GM12878 (cell line): ENCODE measurements at regions not wholly inside any gene's neighbourhood (a gene's known extent, or its start where the extent isn't known, plus 50 kb on each side); places are given as distances from the start of the nearest gene placed in this dataset.

ENCODE experiments used
- ATAC-seq: fragments of 200-7000 bp; cut with Tn5 transposase; 3 replicates; pipeline ENCODE4 v1.9.1; 2020; ENCODE audit warnings: mild to moderate bottlenecking, moderate library complexity
- BruUV-seq: library from RNA; stranded (reverse); fragments of 400-500 nt; replicated peaks from 2 replicates; lab custom pipeline; 2021; lab: Mats Ljungman, UMichigan
- CTCF ChIA-PET: fragments of 300-600 bp; sonication (Branson Sonifier 250); formaldehyde crosslinking; extraction: SDS; loops from one replicate; lab custom pipeline; 2021; ENCODE audit warnings: inconsistent platforms; lab: Yijun Ruan, JAX
- POLR2A ChIA-PET: fragments of 350-600 bp; formaldehyde crosslinking; extraction: SDS; loops from one replicate; lab custom pipeline; 2021; ENCODE audit warnings: inconsistent platforms; lab: Charles Lee
- RAD21 ChIA-PET: fragments of 300-600 bp; sonication (Branson Sonifier 250); formaldehyde crosslinking; loops from one replicate; lab custom pipeline; 2023; ENCODE audit warnings: antibody characterized with exemption; ENCODE audit not compliant: unreplicated experiment; lab: Charles Lee
- SMC1A ChIA-PET: fragments of 300-600 bp; sonication (Branson Sonifier 250); formaldehyde crosslinking; loops from one replicate; lab custom pipeline; 2023; ENCODE audit not compliant: unreplicated experiment, uncharacterized antibody; lab: Charles Lee
- DNase-seq: peaks from one replicate; pipeline ENCODE4 v3.0.0-alpha.2; 2011; ENCODE audit warnings: low read depth, low spot score
- FAIRE-seq: peaks from 3 replicates; lab custom pipeline; 2011; peaks lifted over from hg19 to GRCh38; lab: Jason Lieb, UNC
- H2AFZ ChIP-seq: 2 replicates; pipeline ENCODE4 v1.6.0; 2011; ENCODE audit warnings: low read depth, low read length, control low read depth; ENCODE audit not compliant: control insufficient read depth
- H3K27ac ChIP-seq: 2 replicates; pipeline ENCODE4 v1.5.1; 2011; ENCODE audit warnings: control low read depth; ENCODE audit not compliant: control insufficient read depth, insufficient read depth
- H3K27me3 ChIP-seq, 2 experiments: replicated peaks in 1 of 2; 2 replicates each; pipeline versions ENCODE4 v1.6.0 to v1.6.1; 2011; ENCODE audit warnings: low read length in 1 of 2; ENCODE audit not compliant: control insufficient read depth in 2 of 2, insufficient read depth in 2 of 2
- H3K36me3 ChIP-seq, 2 experiments: 2 replicates each; pipeline ENCODE4 v1.5.1; 2011; ENCODE audit warnings: low read length in 1 of 2; ENCODE audit not compliant: control insufficient read depth in 2 of 2, insufficient read depth in 2 of 2
- H3K4me1 ChIP-seq: 2 replicates; pipeline ENCODE4 v1.6.1; 2011; ENCODE audit warnings: mild to moderate bottlenecking, low read length, moderate library complexity, mixed read lengths; ENCODE audit not compliant: control insufficient read depth, insufficient read depth
- H3K4me2 ChIP-seq: 2 replicates; pipeline ENCODE4 v1.6.0; 2011; ENCODE audit warnings: control low read depth; ENCODE audit not compliant: control insufficient read depth, insufficient read depth
- H3K4me3 ChIP-seq: fragments of 200-600 bp; sonication (generic); 2 replicates; pipeline ENCODE4 v1.5.1; 2016
- H3K79me2 ChIP-seq: 2 replicates; pipeline ENCODE4 v1.6.0; 2011; ENCODE audit warnings: low read length; ENCODE audit not compliant: control insufficient read depth, insufficient read depth
- H3K9ac ChIP-seq: 2 replicates; pipeline ENCODE4 v1.8.0; 2011; ENCODE audit warnings: low read length, control low read depth, mixed read lengths; ENCODE audit not compliant: control insufficient read depth, insufficient read depth
- H3K9me3 ChIP-seq: replicated peaks from 3 replicates; pipeline ENCODE4 v1.5.1; 2011; ENCODE audit warnings: mild to moderate bottlenecking, low read length; ENCODE audit not compliant: control insufficient read depth, insufficient read depth
- H4K20me1 ChIP-seq: 2 replicates; pipeline ENCODE4 v1.6.0; 2011; ENCODE audit not compliant: control insufficient read depth, insufficient read depth
- ATF7 ChIP-seq: fragments of 450-650 bp; IDR thresholded peaks from 2 replicates; pipeline ENCODE4 v1.6.1; 2016; ENCODE audit warnings: low read depth, mild to moderate bottlenecking
- BMI1 ChIP-seq: fragments of 450-650 bp; IDR thresholded peaks from 2 replicates; pipeline ENCODE4 v1.6.1; 2016; ENCODE audit warnings: mild to moderate bottlenecking, moderate library complexity, borderline replicate concordance
- FOXK2 ChIP-seq: fragments of 450-650 bp; IDR thresholded peaks from 2 replicates; pipeline ENCODE4 v1.6.1; 2017; ENCODE audit warnings: mild to moderate bottlenecking, moderate library complexity
- MYB ChIP-seq: fragments of 150-350 bp; IDR thresholded peaks from 2 replicates; pipeline ENCODE4 v1.6.1; 2014; ENCODE audit warnings: mild to moderate bottlenecking, low read depth, low read length, borderline replicate concordance
- NBN ChIP-seq: fragments of 450-650 bp; IDR thresholded peaks from 2 replicates; pipeline ENCODE4 v1.6.1; 2016
- PAX5 ChIP-seq: IDR thresholded peaks from 2 replicates; pipeline ENCODE4 v1.6.1; 2011; ENCODE audit warnings: low read depth, low read length, borderline replicate concordance
- STAT3 ChIP-seq: IDR thresholded peaks from 2 replicates; pipeline ENCODE4 v1.6.1; 2011; ENCODE audit warnings: low read depth, low read length, improper control_type of control experiment
- ZNF274 ChIP-seq: IDR thresholded peaks from one replicate; pipeline ENCODE4 v1.8.0; 2011; ENCODE audit not compliant: insufficient read length, insufficient read depth
- WGBS: methylation state at CpG from one replicate; pipeline ENCODE4 v1.1.6; 2016; ENCODE audit warnings: low lambda C conversion rate; ENCODE audit not compliant: insufficient replicate concordance, insufficient coverage; ENCODE audit errors: missing lambda C conversion rate; 5-methylcytosine and 5-hydroxymethylcytosine counted together
- in situ Hi-C: fragments of 300-500 bp; cut with MboI; formaldehyde crosslinking; loops from 9 replicates; pipeline ENCODE4 v1.14.3; 2018; ENCODE audit warnings: mixed read lengths
- intact Hi-C: fragments of 100-400 bp; cut with micrococcal nuclease; formaldehyde crosslinking; loops from one replicate; pipeline ENCODE4 v1.14.2; 2022; ENCODE audit not compliant: unreplicated experiment

DNA sequence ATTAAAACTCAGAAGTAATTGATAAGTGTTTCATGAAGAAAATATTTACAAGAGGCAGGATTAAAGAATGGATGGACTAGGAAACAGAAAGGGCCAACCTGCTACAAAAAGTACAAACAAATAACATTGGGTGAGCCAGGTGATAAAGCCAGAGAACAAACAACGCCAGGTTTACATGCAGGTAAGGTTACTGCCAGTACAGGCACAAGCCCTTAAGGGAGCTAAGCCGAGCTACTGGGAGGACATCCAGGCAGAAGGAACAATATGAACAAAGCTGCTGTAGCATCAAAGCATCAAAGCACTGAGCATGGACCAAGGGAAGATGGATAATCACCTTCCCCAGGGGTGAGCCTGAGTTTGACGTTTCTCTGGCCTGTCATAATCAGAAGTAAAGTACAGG is 380.7 kb downstream of the SEC16B start (continued):
- TF ChIP-seq MYB: no peak
- TF ChIP-seq ZNF274: no peak
- TF ChIP-seq, all 136 proteins: peak for 0

DNA sequence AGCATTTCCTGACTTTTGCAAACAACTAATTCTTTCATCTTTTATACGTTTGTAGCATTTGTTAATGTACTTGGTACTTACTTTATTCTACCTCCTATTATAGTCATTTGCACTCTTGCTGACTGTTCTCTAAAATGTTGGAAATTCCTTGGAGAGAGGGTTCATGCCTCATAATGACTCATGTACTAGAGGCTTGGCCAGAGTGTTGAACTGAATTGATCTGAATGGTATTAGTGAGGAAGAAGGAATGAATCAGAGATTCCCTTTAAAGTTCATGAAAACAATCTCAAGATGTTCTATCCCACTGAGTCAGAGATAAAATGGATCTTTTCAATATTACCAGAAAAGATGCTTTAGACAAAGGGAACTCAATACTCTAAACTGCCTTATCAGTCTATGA is 383.4 kb downstream of the SEC16B start:
- DNase-seq: no peak
- Histone ChIP-seq H3K9ac (no peak overlapping the region), H3K4me2 (no peak overlapping the region), H3K36me3 (no peaks in the 10 kb centered on the region), H3K27me3 (no peaks in the 10 kb centered on the region), H3K79me2 (no peaks in the 10 kb centered on the region), H3K4me1 (no peaks in the 10 kb centered on the region), H3K27ac (no peak overlapping the region), H2AFZ (no peak overlapping the region), H4K20me1 (no peaks in the 10 kb centered on the region), H3K4me3 (no peak overlapping the region), H3K9me3 (no peaks in the 10 kb centered on the region)
- CTCF ChIA-PET: interaction anchor here (1.2 kb wide), 1 partner anchor 69 kb away, joined by 3 read pairs; no protein-coding TSS in a partner anchor
- intact Hi-C loops: no loop called here
- TF ChIP-seq FOXK2 (no peak), BMI1 (0 out of 2 replicates have a peak, but pooled peaks have one; percentile 3), NBN (no peak), ATF7 (no peak), PAX5 (no peak), STAT3 (no peak)
- POLR2A ChIA-PET: no interaction called here
- in situ Hi-C loops: no loop called here
- no peak for FAIRE-seq
- 5% methylated on average over 1 of the region's 1 CpG for WGBS
- no peak for ATAC-seq
- RAD21 ChIA-PET: interaction anchor here (1.2 to 1.5 kb wide), 2 partner anchors 21 to 26 kb away, joined by 3 to 7 read pairs; no protein-coding TSS in a partner anchor
- BruUV-seq: no TSS peak
- SMC1A ChIA-PET: interaction anchor here (1.7 to 3.1 kb wide), 2 partner anchors 18 to 64 kb away, joined by 4 to 26 read pairs; no protein-coding TSS in a partner anchor
